ENCODE measurements at regions not wholly inside any gene's neighbourhood (a gene's known extent, or its start where the extent isn't known, plus 50 kb on each side); places are given as distances from the start of the nearest gene placed in this dataset.

DNA sequence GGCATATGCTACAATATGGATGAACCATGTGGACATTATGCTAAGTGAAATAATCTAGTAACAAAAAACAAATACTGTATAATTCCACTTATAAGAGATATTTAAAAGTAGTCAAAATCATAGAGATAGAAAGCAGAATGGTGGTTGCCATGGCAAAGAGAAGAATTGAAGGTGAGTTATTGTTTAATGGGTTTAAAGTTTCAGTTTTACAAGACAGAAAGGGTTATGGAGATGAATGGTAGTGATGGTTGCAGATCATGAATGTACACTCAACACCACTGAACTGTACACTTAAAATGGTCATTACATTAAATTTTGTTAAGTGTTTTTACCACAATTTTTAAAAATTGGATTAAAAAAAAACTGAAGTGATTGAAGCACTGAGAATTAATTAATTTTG is 298.2 kb upstream of the ZC3H15 start:
- no peaks in the 10 kb centered on the region for H3K4me1 ChIP-seq (replicated peaks in 1 of 2; ENCODE audit: control insufficient read depth in 2 of 2, insufficient read depth in 2 of 2, low read length in 2 of 2)
- no peaks in the 10 kb centered on the region for H3K36me3 ChIP-seq (ENCODE audit: control insufficient read depth, insufficient read depth, low read length)
- no peaks in the 10 kb centered on the region for H3K27me3 ChIP-seq (ENCODE audit: control insufficient read depth in 2 of 2, insufficient read depth in 2 of 2, low read length in 2 of 2)
- BruUV-seq (replicated peaks): no TSS peak
- ChIA-PET CTCF (ENCODE audit: low intra/inter-chr PET ratio) (no interaction called here), POLR2A (no interaction called here)
- 0 out of 2 replicates have a peak, but pooled peaks cover 2% of the 10 kb centered on the region for H3K9me3 ChIP-seq (replicated peaks; ENCODE audit: control insufficient read depth, insufficient read depth, low read depth, low read length)
- ATAC-seq (no peak), FAIRE-seq (no peak), DNase-seq (ENCODE audit: extremely low read depth in 1 of 4, low spot score in 3 of 4) (no peak)
- H3K9me1 ChIP-seq (ENCODE audit: control insufficient read depth, insufficient read depth, low read length): no peaks in the 10 kb centered on the region
- no peak overlapping the region for H3K27ac ChIP-seq (ENCODE audit: extremely low read depth, low read depth, low read length)
- intact Hi-C loops (cut with micrococcal nuclease) (no loop called here), in situ Hi-C loops (cut with MboI) (no loop called here)
- no peaks in the 10 kb centered on the region for H4K20me1 ChIP-seq (replicated peaks; ENCODE audit: control insufficient read depth, insufficient read depth, low read length)
- H3K4me3 ChIP-seq: no peak overlapping the region
- H3K4me2 ChIP-seq (ENCODE audit: insufficient read depth, low read length): no peak overlapping the region
- H3K79me2 ChIP-seq (ENCODE audit: control insufficient read depth, insufficient read depth, low read length): no peaks in the 10 kb centered on the region
- H2AFZ ChIP-seq (ENCODE audit: low read depth, low read length): no peak overlapping the region
- no peak overlapping the region for H3K9ac ChIP-seq (ENCODE audit: insufficient read depth in 1 of 2, low read depth in 2 of 2, low read length in 2 of 2)
- TF ChIP-seq, protein P1, sequence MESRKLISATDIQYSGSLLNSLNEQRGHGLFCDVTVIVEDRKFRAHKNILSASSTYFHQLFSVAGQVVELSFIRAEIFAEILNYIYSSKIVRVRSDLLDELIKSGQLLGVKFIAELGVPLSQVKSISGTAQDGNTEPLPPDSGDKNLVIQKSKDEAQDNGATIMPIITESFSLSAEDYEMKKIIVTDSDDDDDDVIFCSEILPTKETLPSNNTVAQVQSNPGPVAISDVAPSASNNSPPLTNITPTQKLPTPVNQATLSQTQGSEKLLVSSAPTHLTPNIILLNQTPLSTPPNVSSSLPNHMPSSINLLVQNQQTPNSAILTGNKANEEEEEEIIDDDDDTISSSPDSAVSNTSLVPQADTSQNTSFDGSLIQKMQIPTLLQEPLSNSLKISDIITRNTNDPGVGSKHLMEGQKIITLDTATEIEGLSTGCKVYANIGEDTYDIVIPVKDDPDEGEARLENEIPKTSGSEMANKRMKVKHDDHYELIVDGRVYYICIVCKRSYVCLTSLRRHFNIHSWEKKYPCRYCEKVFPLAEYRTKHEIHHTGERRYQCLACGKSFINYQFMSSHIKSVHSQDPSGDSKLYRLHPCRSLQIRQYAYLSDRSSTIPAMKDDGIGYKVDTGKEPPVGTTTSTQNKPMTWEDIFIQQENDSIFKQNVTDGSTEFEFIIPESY (CRISPR knock-in tag; IDR thresholded peaks at IDR 0.05): no peak
- TF ChIP-seq, protein P2, sequence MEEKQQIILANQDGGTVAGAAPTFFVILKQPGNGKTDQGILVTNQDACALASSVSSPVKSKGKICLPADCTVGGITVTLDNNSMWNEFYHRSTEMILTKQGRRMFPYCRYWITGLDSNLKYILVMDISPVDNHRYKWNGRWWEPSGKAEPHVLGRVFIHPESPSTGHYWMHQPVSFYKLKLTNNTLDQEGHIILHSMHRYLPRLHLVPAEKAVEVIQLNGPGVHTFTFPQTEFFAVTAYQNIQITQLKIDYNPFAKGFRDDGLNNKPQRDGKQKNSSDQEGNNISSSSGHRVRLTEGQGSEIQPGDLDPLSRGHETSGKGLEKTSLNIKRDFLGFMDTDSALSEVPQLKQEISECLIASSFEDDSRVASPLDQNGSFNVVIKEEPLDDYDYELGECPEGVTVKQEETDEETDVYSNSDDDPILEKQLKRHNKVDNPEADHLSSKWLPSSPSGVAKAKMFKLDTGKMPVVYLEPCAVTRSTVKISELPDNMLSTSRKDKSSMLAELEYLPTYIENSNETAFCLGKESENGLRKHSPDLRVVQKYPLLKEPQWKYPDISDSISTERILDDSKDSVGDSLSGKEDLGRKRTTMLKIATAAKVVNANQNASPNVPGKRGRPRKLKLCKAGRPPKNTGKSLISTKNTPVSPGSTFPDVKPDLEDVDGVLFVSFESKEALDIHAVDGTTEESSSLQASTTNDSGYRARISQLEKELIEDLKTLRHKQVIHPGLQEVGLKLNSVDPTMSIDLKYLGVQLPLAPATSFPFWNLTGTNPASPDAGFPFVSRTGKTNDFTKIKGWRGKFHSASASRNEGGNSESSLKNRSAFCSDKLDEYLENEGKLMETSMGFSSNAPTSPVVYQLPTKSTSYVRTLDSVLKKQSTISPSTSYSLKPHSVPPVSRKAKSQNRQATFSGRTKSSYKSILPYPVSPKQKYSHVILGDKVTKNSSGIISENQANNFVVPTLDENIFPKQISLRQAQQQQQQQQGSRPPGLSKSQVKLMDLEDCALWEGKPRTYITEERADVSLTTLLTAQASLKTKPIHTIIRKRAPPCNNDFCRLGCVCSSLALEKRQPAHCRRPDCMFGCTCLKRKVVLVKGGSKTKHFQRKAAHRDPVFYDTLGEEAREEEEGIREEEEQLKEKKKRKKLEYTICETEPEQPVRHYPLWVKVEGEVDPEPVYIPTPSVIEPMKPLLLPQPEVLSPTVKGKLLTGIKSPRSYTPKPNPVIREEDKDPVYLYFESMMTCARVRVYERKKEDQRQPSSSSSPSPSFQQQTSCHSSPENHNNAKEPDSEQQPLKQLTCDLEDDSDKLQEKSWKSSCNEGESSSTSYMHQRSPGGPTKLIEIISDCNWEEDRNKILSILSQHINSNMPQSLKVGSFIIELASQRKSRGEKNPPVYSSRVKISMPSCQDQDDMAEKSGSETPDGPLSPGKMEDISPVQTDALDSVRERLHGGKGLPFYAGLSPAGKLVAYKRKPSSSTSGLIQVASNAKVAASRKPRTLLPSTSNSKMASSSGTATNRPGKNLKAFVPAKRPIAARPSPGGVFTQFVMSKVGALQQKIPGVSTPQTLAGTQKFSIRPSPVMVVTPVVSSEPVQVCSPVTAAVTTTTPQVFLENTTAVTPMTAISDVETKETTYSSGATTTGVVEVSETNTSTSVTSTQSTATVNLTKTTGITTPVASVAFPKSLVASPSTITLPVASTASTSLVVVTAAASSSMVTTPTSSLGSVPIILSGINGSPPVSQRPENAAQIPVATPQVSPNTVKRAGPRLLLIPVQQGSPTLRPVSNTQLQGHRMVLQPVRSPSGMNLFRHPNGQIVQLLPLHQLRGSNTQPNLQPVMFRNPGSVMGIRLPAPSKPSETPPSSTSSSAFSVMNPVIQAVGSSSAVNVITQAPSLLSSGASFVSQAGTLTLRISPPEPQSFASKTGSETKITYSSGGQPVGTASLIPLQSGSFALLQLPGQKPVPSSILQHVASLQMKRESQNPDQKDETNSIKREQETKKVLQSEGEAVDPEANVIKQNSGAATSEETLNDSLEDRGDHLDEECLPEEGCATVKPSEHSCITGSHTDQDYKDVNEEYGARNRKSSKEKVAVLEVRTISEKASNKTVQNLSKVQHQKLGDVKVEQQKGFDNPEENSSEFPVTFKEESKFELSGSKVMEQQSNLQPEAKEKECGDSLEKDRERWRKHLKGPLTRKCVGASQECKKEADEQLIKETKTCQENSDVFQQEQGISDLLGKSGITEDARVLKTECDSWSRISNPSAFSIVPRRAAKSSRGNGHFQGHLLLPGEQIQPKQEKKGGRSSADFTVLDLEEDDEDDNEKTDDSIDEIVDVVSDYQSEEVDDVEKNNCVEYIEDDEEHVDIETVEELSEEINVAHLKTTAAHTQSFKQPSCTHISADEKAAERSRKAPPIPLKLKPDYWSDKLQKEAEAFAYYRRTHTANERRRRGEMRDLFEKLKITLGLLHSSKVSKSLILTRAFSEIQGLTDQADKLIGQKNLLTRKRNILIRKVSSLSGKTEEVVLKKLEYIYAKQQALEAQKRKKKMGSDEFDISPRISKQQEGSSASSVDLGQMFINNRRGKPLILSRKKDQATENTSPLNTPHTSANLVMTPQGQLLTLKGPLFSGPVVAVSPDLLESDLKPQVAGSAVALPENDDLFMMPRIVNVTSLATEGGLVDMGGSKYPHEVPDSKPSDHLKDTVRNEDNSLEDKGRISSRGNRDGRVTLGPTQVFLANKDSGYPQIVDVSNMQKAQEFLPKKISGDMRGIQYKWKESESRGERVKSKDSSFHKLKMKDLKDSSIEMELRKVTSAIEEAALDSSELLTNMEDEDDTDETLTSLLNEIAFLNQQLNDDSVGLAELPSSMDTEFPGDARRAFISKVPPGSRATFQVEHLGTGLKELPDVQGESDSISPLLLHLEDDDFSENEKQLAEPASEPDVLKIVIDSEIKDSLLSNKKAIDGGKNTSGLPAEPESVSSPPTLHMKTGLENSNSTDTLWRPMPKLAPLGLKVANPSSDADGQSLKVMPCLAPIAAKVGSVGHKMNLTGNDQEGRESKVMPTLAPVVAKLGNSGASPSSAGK (IDR thresholded peaks at IDR 0.05): no peak
- no peak for TF ChIP-seq BMI1 (IDR thresholded peaks at IDR 0.05; ENCODE audit: low read length)
- no peak for TF ChIP-seq TEAD4 (IDR thresholded peaks at IDR 0.05; ENCODE audit: low read length)
- no peak for TF ChIP-seq TEAD4 (CRISPR knock-in tag; IDR thresholded peaks at IDR 0.05; ENCODE audit: borderline replicate concordance)
- no peak for TF ChIP-seq SPI1 (IDR thresholded peaks at IDR 0.05; ENCODE audit: borderline replicate concordance, low read depth, low read length)
- TF ChIP-seq ZBTB1 (CRISPR knock-in tag; IDR thresholded peaks at IDR 0.05; ENCODE audit: borderline replicate concordance, low read depth): no peak
- no peak for TF ChIP-seq COPS2 (conservative IDR thresholded peaks at IDR 0.05)
- TF ChIP-seq HNRNPL (IDR thresholded peaks at IDR 0.05; ENCODE audit: low read depth, low read length): no peak
- TF ChIP-seq ZNF408 (CRISPR knock-in tag; IDR thresholded peaks at IDR 0.05; ENCODE audit: low read depth): no peak
- TF ChIP-seq NRF1 (conservative IDR thresholded peaks at IDR 0.05 in 1 of 2, IDR thresholded peaks at IDR 0.05 in 1 of 2): no peak
- no peak for TF ChIP-seq U2AF1 (optimal IDR thresholded peaks at IDR 0.05; ENCODE audit: low read depth, low read length)
